WTC11 (cell line): ENCODE measurements at regions not wholly inside any gene's neighbourhood (a gene's known extent, or its start where the extent isn't known, plus 50 kb on each side); places are given as distances from the start of the nearest gene placed in this dataset.

Source experiments
- ATAC-seq: fragments of 200-7000 bp; cut with Tn5 transposase; 2 replicates; pipeline ENCODE4 v1.10.0; 2021; ENCODE audit warnings: mild to moderate bottlenecking, moderate library complexity
- CTCF ChIA-PET: fragments of 300-600 bp; sonication (Branson Sonifier 250); formaldehyde crosslinking; loops from one replicate; lab custom pipeline; 2021; ENCODE audit warnings: antibody characterized with exemption; lab: Charles Lee
- POLR2A ChIA-PET: fragments of 350-600 bp; sonication (Branson Sonifier 250); formaldehyde crosslinking; loops from one replicate; lab custom pipeline; 2021; ENCODE audit warnings: antibody characterized with exemption; lab: Charles Lee
- DNase-seq: peaks from one replicate; pipeline ENCODE4 v3.0.0; 2021; ENCODE audit warnings: low spot score
- H3K27ac Mint-ChIP-seq: 2 replicates; pipeline ENCODE4 v1.8.0; 2021; ENCODE audit warnings: mixed read lengths
- H3K27me3 Mint-ChIP-seq: 2 replicates; pipeline ENCODE4 v1.8.0; 2021; ENCODE audit warnings: low read depth, mild to moderate bottlenecking, moderate library complexity, mixed read lengths
- H3K36me3 Mint-ChIP-seq: 2 replicates; pipeline ENCODE4 v1.8.0; 2021; ENCODE audit warnings: mixed read lengths
- H3K4me1 Mint-ChIP-seq: 2 replicates; pipeline ENCODE4 v1.8.0; 2022; ENCODE audit warnings: mixed read lengths
- H3K4me3 Mint-ChIP-seq: 2 replicates; pipeline ENCODE4 v1.8.0; 2021; ENCODE audit warnings: mild to moderate bottlenecking, moderate library complexity, mixed read lengths
- H3K9me3 Mint-ChIP-seq: 2 replicates; pipeline ENCODE4 v1.8.0; 2021; ENCODE audit warnings: mixed read lengths
- CREM ChIP-seq: sonication (generic); formaldehyde crosslinking; IDR thresholded peaks from 2 replicates; pipeline ENCODE4 v1.8.1; 2022; ENCODE audit warnings: mild to moderate bottlenecking, missing genetic modification reagents, moderate library complexity
- JUN ChIP-seq: sonication (generic); formaldehyde crosslinking; IDR thresholded peaks from 2 replicates; pipeline ENCODE4 v1.8.0; 2023; ENCODE audit warnings: mild to moderate bottlenecking, missing genetic modification reagents
- MYBL2 ChIP-seq: sonication (generic); formaldehyde crosslinking; IDR thresholded peaks from 2 replicates; pipeline ENCODE4 v1.8.1; 2023; ENCODE audit warnings: mild to moderate bottlenecking, moderate library complexity, missing genetic modification reagents
- NFE2L1 ChIP-seq: sonication (generic); formaldehyde crosslinking; IDR thresholded peaks from 2 replicates; pipeline ENCODE4 v1.8.1; 2023; ENCODE audit warnings: missing genetic modification reagents
- NR3C1 ChIP-seq: sonication (generic); formaldehyde crosslinking; conservative IDR thresholded peaks from 2 replicates; pipeline ENCODE4 v1.8.1; 2023; ENCODE audit warnings: low read depth, mild to moderate bottlenecking, missing genetic modification reagents
- TEAD1 ChIP-seq: sonication (generic); formaldehyde crosslinking; IDR thresholded peaks from 2 replicates; pipeline ENCODE4 v1.8.0; 2022; ENCODE audit warnings: mild to moderate bottlenecking, missing genetic modification reagents
- ZNF263 ChIP-seq: sonication (generic); formaldehyde crosslinking; IDR thresholded peaks from 2 replicates; pipeline ENCODE4 v1.8.1; 2022; ENCODE audit warnings: low read depth, mild to moderate bottlenecking, moderate library complexity, missing genetic modification reagents
- TF ChIP-seq, protein P1 (sequence below): sonication (generic); formaldehyde crosslinking; conservative IDR thresholded peaks from 2 replicates; pipeline ENCODE4 v1.8.1; 2023; ENCODE audit warnings: mild to moderate bottlenecking, low read depth, missing genetic modification reagents, moderate library complexity
- TF ChIP-seq, protein P2 (sequence below): sonication (generic); formaldehyde crosslinking; IDR thresholded peaks from 2 replicates; pipeline ENCODE4 v1.8.1; 2023; ENCODE audit warnings: mild to moderate bottlenecking, moderate library complexity, missing genetic modification reagents
- TF ChIP-seq, protein P3 (sequence below): fragments of 250-450 bp; sonication (Bioruptor Pico); IDR thresholded peaks from 2 replicates; pipeline ENCODE4 v1.9.0; 2021; ENCODE audit warnings: moderate library complexity, mild to moderate bottlenecking, inconsistent platforms, borderline replicate concordance
- TF ChIP-seq, protein P4 (sequence below): fragments of 250-450 bp; sonication (Bioruptor Pico); IDR thresholded peaks from 2 replicates; pipeline ENCODE4 v1.9.0; 2021; ENCODE audit warnings: mild to moderate bottlenecking
- TF ChIP-seq, protein P5 (sequence below): fragments of 200-600 bp; IDR thresholded peaks from 2 replicates; pipeline ENCODE4 v1.8.0; 2022; ENCODE audit warnings: antibody characterized with exemption
- TF ChIP-seq, protein P6 (sequence below): fragments of 250-450 bp; sonication (Bioruptor Pico); IDR thresholded peaks from 2 replicates; pipeline ENCODE4 v2.1.2; 2022; ENCODE audit warnings: mild to moderate bottlenecking, moderate library complexity
- TF ChIP-seq, protein P7 (sequence below): sonication (generic); formaldehyde crosslinking; IDR thresholded peaks from 2 replicates; pipeline ENCODE4 v1.8.1; 2022; ENCODE audit warnings: low read depth, mild to moderate bottlenecking, moderate library complexity, missing genetic modification reagents, borderline replicate concordance
- TF ChIP-seq, protein P8 (sequence below): sonication (generic); formaldehyde crosslinking; IDR thresholded peaks from 2 replicates; pipeline ENCODE4 v1.8.1; 2023; ENCODE audit warnings: mild to moderate bottlenecking, missing genetic modification reagents, borderline replicate concordance
- TF ChIP-seq, protein P9 (sequence below): fragments of 250-450 bp; sonication (Bioruptor Pico); IDR thresholded peaks from 2 replicates; pipeline ENCODE4 v1.8.0; 2021; ENCODE audit warnings: mild to moderate bottlenecking

DNA sequence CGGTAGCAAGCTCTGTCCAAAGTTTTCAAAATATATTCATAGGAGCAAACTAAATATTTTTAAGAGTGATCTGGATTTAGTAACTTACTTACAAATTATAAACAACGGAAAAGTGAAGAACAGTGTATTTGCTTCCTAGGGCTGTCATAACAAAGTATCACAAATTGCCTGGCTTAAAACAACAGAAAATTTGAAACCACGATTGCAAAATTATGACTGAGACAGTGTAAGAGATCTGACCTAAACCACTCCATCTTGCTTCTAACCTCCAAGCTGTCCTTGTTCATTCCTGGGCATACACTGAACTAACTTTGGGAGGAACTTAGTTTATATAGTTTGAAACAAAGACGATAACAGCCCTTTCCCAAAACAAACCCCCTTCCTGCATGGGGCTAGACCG is 202.0 kb upstream of the CDH6 start:
- ChIA-PET CTCF (no interaction called here), POLR2A (no interaction called here)
- Mint-ChIP-seq H3K4me3 (no peak overlapping the region), H3K4me1 (peaks cover 24% of the 10 kb centered on the region), H3K27ac (no peak overlapping the region), H3K36me3 (no peaks in the 10 kb centered on the region), H3K27me3 (no peaks in the 10 kb centered on the region), H3K9me3 (peaks cover 6% of the 10 kb centered on the region; the same call in 1 of the 2 replicates)
- ATAC-seq, result no peak
- DNase-seq, result no peak
- TF ChIP-seq, protein P1, sequence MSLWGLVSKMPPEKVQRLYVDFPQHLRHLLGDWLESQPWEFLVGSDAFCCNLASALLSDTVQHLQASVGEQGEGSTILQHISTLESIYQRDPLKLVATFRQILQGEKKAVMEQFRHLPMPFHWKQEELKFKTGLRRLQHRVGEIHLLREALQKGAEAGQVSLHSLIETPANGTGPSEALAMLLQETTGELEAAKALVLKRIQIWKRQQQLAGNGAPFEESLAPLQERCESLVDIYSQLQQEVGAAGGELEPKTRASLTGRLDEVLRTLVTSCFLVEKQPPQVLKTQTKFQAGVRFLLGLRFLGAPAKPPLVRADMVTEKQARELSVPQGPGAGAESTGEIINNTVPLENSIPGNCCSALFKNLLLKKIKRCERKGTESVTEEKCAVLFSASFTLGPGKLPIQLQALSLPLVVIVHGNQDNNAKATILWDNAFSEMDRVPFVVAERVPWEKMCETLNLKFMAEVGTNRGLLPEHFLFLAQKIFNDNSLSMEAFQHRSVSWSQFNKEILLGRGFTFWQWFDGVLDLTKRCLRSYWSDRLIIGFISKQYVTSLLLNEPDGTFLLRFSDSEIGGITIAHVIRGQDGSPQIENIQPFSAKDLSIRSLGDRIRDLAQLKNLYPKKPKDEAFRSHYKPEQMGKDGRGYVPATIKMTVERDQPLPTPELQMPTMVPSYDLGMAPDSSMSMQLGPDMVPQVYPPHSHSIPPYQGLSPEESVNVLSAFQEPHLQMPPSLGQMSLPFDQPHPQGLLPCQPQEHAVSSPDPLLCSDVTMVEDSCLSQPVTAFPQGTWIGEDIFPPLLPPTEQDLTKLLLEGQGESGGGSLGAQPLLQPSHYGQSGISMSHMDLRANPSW (CRISPR knock-in tag), result no peak
- TF ChIP-seq ZNF263 (CRISPR knock-in tag), result no peak
- TF ChIP-seq, protein P2, sequence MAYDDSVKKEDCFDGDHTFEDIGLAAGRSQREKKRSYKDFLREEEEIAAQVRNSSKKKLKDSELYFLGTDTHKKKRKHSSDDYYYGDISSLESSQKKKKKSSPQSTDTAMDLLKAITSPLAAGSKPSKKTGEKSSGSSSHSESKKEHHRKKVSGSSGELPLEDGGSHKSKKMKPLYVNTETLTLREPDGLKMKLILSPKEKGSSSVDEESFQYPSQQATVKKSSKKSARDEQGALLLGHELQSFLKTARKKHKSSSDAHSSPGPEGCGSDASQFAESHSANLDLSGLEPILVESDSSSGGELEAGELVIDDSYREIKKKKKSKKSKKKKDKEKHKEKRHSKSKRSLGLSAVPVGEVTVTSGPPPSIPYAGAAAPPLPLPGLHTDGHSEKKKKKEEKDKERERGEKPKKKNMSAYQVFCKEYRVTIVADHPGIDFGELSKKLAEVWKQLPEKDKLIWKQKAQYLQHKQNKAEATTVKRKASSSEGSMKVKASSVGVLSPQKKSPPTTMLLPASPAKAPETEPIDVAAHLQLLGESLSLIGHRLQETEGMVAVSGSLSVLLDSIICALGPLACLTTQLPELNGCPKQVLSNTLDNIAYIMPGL (CRISPR knock-in tag), result no peak

DNA sequence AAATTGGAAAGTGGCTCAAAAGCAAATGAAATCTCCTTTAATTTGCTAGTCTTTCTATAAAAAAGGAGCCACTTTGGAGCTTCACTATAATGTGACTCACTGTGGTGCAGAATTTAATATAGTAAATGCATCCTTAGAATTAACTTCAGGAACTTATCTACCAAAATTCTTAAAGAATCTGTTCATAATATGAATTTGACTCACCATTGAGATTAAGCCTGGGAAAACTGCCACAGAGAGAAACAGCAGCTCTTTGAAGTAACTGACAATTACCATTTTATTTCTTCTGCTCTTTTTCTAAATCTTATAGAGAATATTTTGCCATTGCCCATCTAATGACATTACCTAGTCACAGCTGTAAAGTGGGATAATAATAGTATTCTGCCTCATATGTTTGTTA is 211.9 kb upstream of the CDH6 start:
- H3K4me1 Mint-ChIP-seq, result peaks cover 10% of the 10 kb centered on the region; the same call in 1 of the 2 replicates
- H3K27ac Mint-ChIP-seq, result no peak overlapping the region
- DNase-seq (no peak), ATAC-seq (no peak)
- H3K4me3 Mint-ChIP-seq, result no peak overlapping the region
- no peaks in the 10 kb centered on the region for H3K27me3 Mint-ChIP-seq
- H3K36me3 Mint-ChIP-seq, result no peaks in the 10 kb centered on the region
- H3K9me3 Mint-ChIP-seq, result no peaks in the 10 kb centered on the region
- CTCF ChIA-PET, result interaction anchor here (1.0 kb wide), 1 partner anchor 205 kb away, joined by 4 read pairs; no protein-coding TSS in a partner anchor
- POLR2A ChIA-PET, result no interaction called here
- TF ChIP-seq, protein P3, sequence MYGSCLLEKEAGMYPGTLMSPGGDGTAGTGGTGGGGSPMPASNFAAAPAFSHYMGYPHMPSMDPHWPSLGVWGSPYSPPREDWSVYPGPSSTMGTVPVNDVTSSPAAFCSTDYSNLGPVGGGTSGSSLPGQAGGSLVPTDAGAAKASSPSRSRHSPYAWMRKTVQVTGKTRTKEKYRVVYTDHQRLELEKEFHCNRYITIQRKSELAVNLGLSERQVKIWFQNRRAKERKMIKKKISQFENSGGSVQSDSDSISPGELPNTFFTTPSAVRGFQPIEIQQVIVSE (CRISPR knock-in tag), result no peak
- TF ChIP-seq CREM (CRISPR knock-in tag) (no peak), NFE2L1 (CRISPR knock-in tag) (no peak), MYBL2 (CRISPR knock-in tag) (no peak), JUN (CRISPR knock-in tag) (no peak), TEAD1 (no peak), NR3C1 (CRISPR knock-in tag) (no peak)
- TF ChIP-seq, protein P4, sequence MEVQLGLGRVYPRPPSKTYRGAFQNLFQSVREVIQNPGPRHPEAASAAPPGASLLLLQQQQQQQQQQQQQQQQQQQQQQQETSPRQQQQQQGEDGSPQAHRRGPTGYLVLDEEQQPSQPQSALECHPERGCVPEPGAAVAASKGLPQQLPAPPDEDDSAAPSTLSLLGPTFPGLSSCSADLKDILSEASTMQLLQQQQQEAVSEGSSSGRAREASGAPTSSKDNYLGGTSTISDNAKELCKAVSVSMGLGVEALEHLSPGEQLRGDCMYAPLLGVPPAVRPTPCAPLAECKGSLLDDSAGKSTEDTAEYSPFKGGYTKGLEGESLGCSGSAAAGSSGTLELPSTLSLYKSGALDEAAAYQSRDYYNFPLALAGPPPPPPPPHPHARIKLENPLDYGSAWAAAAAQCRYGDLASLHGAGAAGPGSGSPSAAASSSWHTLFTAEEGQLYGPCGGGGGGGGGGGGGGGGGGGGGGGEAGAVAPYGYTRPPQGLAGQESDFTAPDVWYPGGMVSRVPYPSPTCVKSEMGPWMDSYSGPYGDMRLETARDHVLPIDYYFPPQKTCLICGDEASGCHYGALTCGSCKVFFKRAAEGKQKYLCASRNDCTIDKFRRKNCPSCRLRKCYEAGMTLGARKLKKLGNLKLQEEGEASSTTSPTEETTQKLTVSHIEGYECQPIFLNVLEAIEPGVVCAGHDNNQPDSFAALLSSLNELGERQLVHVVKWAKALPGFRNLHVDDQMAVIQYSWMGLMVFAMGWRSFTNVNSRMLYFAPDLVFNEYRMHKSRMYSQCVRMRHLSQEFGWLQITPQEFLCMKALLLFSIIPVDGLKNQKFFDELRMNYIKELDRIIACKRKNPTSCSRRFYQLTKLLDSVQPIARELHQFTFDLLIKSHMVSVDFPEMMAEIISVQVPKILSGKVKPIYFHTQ, result no peak
- TF ChIP-seq, protein P5, sequence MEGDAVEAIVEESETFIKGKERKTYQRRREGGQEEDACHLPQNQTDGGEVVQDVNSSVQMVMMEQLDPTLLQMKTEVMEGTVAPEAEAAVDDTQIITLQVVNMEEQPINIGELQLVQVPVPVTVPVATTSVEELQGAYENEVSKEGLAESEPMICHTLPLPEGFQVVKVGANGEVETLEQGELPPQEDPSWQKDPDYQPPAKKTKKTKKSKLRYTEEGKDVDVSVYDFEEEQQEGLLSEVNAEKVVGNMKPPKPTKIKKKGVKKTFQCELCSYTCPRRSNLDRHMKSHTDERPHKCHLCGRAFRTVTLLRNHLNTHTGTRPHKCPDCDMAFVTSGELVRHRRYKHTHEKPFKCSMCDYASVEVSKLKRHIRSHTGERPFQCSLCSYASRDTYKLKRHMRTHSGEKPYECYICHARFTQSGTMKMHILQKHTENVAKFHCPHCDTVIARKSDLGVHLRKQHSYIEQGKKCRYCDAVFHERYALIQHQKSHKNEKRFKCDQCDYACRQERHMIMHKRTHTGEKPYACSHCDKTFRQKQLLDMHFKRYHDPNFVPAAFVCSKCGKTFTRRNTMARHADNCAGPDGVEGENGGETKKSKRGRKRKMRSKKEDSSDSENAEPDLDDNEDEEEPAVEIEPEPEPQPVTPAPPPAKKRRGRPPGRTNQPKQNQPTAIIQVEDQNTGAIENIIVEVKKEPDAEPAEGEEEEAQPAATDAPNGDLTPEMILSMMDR, result no peak
- TF ChIP-seq, protein P6, sequence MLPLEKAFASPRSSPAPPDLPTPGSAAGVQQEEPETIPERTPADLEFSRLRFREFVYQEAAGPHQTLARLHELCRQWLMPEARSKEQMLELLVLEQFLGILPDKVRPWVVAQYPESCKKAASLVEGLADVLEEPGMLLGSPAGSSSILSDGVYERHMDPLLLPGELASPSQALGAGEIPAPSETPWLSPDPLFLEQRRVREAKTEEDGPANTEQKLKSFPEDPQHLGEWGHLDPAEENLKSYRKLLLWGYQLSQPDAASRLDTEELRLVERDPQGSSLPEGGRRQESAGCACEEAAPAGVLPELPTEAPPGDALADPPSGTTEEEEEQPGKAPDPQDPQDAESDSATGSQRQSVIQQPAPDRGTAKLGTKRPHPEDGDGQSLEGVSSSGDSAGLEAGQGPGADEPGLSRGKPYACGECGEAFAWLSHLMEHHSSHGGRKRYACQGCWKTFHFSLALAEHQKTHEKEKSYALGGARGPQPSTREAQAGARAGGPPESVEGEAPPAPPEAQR (CRISPR knock-in tag), result no peak
- TF ChIP-seq, protein P7, sequence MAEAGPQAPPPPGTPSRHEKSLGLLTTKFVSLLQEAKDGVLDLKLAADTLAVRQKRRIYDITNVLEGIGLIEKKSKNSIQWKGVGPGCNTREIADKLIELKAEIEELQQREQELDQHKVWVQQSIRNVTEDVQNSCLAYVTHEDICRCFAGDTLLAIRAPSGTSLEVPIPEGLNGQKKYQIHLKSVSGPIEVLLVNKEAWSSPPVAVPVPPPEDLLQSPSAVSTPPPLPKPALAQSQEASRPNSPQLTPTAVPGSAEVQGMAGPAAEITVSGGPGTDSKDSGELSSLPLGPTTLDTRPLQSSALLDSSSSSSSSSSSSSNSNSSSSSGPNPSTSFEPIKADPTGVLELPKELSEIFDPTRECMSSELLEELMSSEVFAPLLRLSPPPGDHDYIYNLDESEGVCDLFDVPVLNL (CRISPR knock-in tag), result no peak
- TF ChIP-seq, protein P8, sequence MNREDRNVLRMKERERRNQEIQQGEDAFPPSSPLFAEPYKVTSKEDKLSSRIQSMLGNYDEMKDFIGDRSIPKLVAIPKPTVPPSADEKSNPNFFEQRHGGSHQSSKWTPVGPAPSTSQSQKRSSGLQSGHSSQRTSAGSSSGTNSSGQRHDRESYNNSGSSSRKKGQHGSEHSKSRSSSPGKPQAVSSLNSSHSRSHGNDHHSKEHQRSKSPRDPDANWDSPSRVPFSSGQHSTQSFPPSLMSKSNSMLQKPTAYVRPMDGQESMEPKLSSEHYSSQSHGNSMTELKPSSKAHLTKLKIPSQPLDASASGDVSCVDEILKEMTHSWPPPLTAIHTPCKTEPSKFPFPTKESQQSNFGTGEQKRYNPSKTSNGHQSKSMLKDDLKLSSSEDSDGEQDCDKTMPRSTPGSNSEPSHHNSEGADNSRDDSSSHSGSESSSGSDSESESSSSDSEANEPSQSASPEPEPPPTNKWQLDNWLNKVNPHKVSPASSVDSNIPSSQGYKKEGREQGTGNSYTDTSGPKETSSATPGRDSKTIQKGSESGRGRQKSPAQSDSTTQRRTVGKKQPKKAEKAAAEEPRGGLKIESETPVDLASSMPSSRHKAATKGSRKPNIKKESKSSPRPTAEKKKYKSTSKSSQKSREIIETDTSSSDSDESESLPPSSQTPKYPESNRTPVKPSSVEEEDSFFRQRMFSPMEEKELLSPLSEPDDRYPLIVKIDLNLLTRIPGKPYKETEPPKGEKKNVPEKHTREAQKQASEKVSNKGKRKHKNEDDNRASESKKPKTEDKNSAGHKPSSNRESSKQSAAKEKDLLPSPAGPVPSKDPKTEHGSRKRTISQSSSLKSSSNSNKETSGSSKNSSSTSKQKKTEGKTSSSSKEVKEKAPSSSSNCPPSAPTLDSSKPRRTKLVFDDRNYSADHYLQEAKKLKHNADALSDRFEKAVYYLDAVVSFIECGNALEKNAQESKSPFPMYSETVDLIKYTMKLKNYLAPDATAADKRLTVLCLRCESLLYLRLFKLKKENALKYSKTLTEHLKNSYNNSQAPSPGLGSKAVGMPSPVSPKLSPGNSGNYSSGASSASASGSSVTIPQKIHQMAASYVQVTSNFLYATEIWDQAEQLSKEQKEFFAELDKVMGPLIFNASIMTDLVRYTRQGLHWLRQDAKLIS (CRISPR knock-in tag), result no peak
- TF ChIP-seq, protein P9, sequence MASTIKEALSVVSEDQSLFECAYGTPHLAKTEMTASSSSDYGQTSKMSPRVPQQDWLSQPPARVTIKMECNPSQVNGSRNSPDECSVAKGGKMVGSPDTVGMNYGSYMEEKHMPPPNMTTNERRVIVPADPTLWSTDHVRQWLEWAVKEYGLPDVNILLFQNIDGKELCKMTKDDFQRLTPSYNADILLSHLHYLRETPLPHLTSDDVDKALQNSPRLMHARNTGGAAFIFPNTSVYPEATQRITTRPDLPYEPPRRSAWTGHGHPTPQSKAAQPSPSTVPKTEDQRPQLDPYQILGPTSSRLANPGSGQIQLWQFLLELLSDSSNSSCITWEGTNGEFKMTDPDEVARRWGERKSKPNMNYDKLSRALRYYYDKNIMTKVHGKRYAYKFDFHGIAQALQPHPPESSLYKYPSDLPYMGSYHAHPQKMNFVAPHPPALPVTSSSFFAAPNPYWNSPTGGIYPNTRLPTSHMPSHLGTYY (CRISPR knock-in tag), result no peak
